ENCODE measurements at regions not wholly inside any gene's neighbourhood (a gene's known extent, or its start where the extent isn't known, plus 50 kb on each side); places are given as distances from the start of the nearest gene placed in this dataset.
A peak's percentile ranks its signal among the peaks of the same experiment; 100 is the strongest.

GRCh38 chr2:15058015-15058720 lies 425.7 kb downstream of the LRATD1 start:
- TF ChIP-seq CTCF (IDR thresholded peaks at IDR 0.05), result peak; percentile 69
- no peak for TF ChIP-seq SIN3A (IDR thresholded peaks at IDR 0.05; ENCODE audit: borderline replicate concordance, insufficient read depth, low read depth, low read length)
- no peak for TF ChIP-seq POLR2AphosphoS5 (IDR thresholded peaks at IDR 0.05; ENCODE audit: low read depth, low read length)
- TF ChIP-seq TCF7L2 (IDR thresholded peaks at IDR 0.05; ENCODE audit: low read depth, low read length), result no peak
- TF ChIP-seq, protein P1, sequence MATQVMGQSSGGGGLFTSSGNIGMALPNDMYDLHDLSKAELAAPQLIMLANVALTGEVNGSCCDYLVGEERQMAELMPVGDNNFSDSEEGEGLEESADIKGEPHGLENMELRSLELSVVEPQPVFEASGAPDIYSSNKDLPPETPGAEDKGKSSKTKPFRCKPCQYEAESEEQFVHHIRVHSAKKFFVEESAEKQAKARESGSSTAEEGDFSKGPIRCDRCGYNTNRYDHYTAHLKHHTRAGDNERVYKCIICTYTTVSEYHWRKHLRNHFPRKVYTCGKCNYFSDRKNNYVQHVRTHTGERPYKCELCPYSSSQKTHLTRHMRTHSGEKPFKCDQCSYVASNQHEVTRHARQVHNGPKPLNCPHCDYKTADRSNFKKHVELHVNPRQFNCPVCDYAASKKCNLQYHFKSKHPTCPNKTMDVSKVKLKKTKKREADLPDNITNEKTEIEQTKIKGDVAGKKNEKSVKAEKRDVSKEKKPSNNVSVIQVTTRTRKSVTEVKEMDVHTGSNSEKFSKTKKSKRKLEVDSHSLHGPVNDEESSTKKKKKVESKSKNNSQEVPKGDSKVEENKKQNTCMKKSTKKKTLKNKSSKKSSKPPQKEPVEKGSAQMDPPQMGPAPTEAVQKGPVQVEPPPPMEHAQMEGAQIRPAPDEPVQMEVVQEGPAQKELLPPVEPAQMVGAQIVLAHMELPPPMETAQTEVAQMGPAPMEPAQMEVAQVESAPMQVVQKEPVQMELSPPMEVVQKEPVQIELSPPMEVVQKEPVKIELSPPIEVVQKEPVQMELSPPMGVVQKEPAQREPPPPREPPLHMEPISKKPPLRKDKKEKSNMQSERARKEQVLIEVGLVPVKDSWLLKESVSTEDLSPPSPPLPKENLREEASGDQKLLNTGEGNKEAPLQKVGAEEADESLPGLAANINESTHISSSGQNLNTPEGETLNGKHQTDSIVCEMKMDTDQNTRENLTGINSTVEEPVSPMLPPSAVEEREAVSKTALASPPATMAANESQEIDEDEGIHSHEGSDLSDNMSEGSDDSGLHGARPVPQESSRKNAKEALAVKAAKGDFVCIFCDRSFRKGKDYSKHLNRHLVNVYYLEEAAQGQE (IDR thresholded peaks at IDR 0.05; ENCODE audit: insufficient read depth in 1 of 2, low read depth in 2 of 2, low read length in 1 of 2), result no peak

Measured in Panc1 (cell line).